T-helper 17 cell (primary cell): ENCODE measurements at regions not wholly inside any gene's neighbourhood (a gene's known extent, or its start where the extent isn't known, plus 50 kb on each side); places are given as distances from the start of the nearest gene placed in this dataset.
"Not testable (repeated sequence)": the region's sequence is repeated elsewhere in the genome, so short reads cannot be mapped to it uniquely, and the experiment has no call there.

ENCODE experiments used
- ATAC-seq: fragments of 150-1000 bp; cut with Tn5 transposase; 2 replicates; pipeline ENCODE4 v1.10.0; 2021; ENCODE audit warnings: mild to moderate bottlenecking, moderate library complexity
- DNase-seq, 3 donors: peaks; one replicate each; pipeline versions ENCODE4 v3.0.0 to v3.0.0-alpha.2; 2020 to 2021
- H3K9me3 ChIP-seq: one replicate; pipeline ENCODE4 v1.7.0; 2013; ENCODE audit warnings: low read length, mild to moderate bottlenecking; ENCODE audit not compliant: control insufficient read depth, poor library complexity, severe bottlenecking
- H3K27ac Mint-ChIP-seq: one replicate; pipeline ENCODE4 v1.8.0; 2022; ENCODE audit warnings: mild to moderate bottlenecking, moderate library complexity, mixed read lengths
- H3K27me3 Mint-ChIP-seq: one replicate; pipeline ENCODE4 v1.8.0; 2022; ENCODE audit warnings: mixed read lengths
- H3K36me3 Mint-ChIP-seq: one replicate; pipeline ENCODE4 v1.8.0; 2022; ENCODE audit warnings: low read depth, mixed read lengths
- H3K4me1 Mint-ChIP-seq: one replicate; pipeline ENCODE4 v1.8.0; 2022; ENCODE audit warnings: mild to moderate bottlenecking, mixed read lengths
- H3K4me3 Mint-ChIP-seq: one replicate; pipeline ENCODE4 v1.8.0; 2022; ENCODE audit warnings: mild to moderate bottlenecking, moderate library complexity, mixed read lengths

GRCh38 chr1:199079994-199080393 is 441.2 kb downstream of the PTPRC start:
- H3K27me3 Mint-ChIP-seq = no peaks in the 10 kb centered on the region
- ATAC-seq (no peak), DNase-seq (no peak)
- H3K4me1 Mint-ChIP-seq = no peaks in the 10 kb centered on the region
- H3K27ac Mint-ChIP-seq = no peak overlapping the region
- no peaks in the 10 kb centered on the region for H3K9me3 ChIP-seq
- H3K4me3 Mint-ChIP-seq = no peak overlapping the region
- no peaks in the 10 kb centered on the region for H3K36me3 Mint-ChIP-seq

DNA sequence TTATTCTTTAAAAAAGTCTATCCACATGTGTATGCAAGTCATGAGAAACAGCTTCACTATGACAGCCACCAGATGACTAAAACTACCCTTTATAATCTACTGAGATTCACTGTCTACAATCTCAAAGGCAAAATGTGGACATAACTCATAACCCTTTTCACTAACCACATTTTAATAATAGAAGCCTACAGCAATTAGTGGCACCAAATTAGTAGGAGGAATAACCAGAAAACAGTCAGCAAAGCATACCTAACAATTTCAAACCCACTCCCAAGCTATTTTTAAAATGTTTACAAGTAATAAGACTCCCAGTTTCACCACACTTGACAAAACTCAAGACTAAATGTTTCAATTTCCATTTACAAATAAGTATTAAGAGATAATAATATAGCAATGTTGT is 442.9 kb downstream of the PTPRC start:
- Mint-ChIP-seq H3K27me3 (no peaks in the 10 kb centered on the region), H3K4me1 (peaks cover 2% of the 10 kb centered on the region)
- DNase-seq = no peak

GRCh38 chr1:199082778-199083389 is 444.0 kb downstream of the PTPRC start:
- ATAC-seq = no peak
- peaks cover 2% of the 10 kb centered on the region for H3K4me1 Mint-ChIP-seq
- H3K36me3 Mint-ChIP-seq = no peaks in the 10 kb centered on the region
- DNase-seq = no peak
- no peak overlapping the region for H3K27ac Mint-ChIP-seq
- no peaks in the 10 kb centered on the region for H3K27me3 Mint-ChIP-seq
- H3K4me3 Mint-ChIP-seq = no peak overlapping the region
- H3K9me3 ChIP-seq = no peaks in the 10 kb centered on the region

More for the DNA sequence above, 442.9 kb downstream of the PTPRC start:
- Mint-ChIP-seq H3K4me3 (no peak overlapping the region), H3K36me3 (no peaks in the 10 kb centered on the region), H3K27ac (no peak overlapping the region)
- no peaks in the 10 kb centered on the region for H3K9me3 ChIP-seq
- ATAC-seq = no peak

DNA sequence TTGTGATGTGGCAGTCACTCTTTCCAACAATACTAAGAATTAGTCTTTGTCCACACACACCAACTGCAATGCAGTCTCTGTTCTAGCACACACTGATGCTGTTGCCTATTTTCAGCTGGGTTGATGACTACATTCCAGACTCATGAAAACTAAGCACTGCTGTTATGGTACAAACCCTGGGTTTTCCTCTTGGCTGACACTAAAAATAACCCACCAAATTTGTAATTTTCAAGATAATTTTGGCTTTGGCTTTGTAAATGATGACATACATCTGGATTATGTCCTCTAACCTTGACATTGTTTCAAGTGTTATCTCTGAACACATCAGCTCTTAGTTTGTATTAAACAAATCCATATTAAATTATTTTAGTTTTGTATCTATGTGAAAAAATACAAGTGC is 444.8 kb downstream of the PTPRC start:
- no peak overlapping the region for H3K27ac Mint-ChIP-seq
- H3K9me3 ChIP-seq = no peaks in the 10 kb centered on the region
- DNase-seq (no peak), ATAC-seq (no peak)
- H3K27me3 Mint-ChIP-seq = no peaks in the 10 kb centered on the region
- no peaks in the 10 kb centered on the region for H3K36me3 Mint-ChIP-seq
- H3K4me1 Mint-ChIP-seq = peaks cover 2% of the 10 kb centered on the region
- H3K4me3 Mint-ChIP-seq = no peak overlapping the region

DNA sequence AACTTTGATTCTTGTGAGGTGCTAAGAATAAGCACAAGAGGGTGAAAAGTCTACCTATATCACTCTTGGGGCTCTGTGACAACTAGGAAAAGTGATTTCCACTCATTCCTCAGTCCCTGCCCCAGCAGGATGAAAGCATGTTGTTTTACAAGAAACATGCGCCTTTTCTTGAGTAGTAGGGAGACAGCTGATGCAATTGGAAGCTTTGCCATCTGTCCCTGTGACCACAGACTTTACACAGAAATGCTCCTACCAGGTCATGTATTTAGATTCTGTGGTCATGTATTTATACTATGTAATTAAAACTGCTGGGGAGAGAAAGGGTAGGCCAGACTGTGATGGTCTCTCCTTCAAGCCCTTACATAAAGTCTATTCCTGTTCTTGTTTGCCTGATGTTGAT is 445.5 kb downstream of the PTPRC start:
- ATAC-seq (no peak), DNase-seq (no peak)
- no peaks in the 10 kb centered on the region for H3K9me3 ChIP-seq
- H3K36me3 Mint-ChIP-seq = no peaks in the 10 kb centered on the region
- no peak overlapping the region for H3K4me3 Mint-ChIP-seq
- H3K4me1 Mint-ChIP-seq = peaks cover 5% of the 10 kb centered on the region
- no peaks in the 10 kb centered on the region for H3K27me3 Mint-ChIP-seq
- no peak overlapping the region for H3K27ac Mint-ChIP-seq

GRCh38 chr1:199085903-199086302 is 447.1 kb downstream of the PTPRC start:
- Mint-ChIP-seq H3K36me3 (no peaks in the 10 kb centered on the region), H3K4me3 (no peak overlapping the region), H3K27ac (no peak overlapping the region), H3K4me1 (peaks cover 5% of the 10 kb centered on the region), H3K27me3 (no peaks in the 10 kb centered on the region)
- DNase-seq = no peak
- H3K9me3 ChIP-seq = no peaks in the 10 kb centered on the region
- no peak for ATAC-seq

DNA sequence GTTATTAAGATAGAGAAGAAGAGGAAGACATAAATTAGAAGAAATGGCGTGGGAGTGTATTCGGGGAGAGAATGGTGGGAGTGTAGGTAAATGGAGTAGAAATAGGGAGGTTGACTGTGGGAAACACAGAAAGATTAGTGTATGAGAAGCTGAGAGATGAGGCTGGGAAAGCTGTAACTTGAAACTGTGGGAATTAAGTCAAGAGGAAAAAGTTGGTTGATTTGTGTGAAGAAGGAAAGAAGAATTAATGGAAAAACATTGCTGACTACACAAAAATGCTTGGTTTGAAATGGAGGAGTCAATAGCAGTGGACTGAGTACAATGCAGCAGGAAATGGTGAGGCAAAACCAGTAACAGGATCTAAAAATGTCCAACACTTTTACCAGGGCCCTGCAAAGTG is 448.3 kb downstream of the PTPRC start:
- H3K27ac Mint-ChIP-seq = no peak overlapping the region
- no peaks in the 10 kb centered on the region for H3K9me3 ChIP-seq
- H3K27me3 Mint-ChIP-seq = no peaks in the 10 kb centered on the region
- peaks cover 5% of the 10 kb centered on the region for H3K4me1 Mint-ChIP-seq
- DNase-seq (no peak), ATAC-seq (no peak)
- no peak overlapping the region for H3K4me3 Mint-ChIP-seq
- no peaks in the 10 kb centered on the region for H3K36me3 Mint-ChIP-seq

GRCh38 chr1:199089393-199090122 is 450.7 kb downstream of the PTPRC start:
- H3K27ac Mint-ChIP-seq = no peak overlapping the region
- no peaks in the 10 kb centered on the region for H3K36me3 Mint-ChIP-seq
- ATAC-seq = peak; percentile 100
- H3K9me3 ChIP-seq = no peaks in the 10 kb centered on the region
- DNase-seq = peak in 1 of 3 donors; percentile 15
- no peaks in the 10 kb centered on the region for H3K27me3 Mint-ChIP-seq
- H3K4me1 Mint-ChIP-seq = peaks cover 5% of the 10 kb centered on the region
- peak overlapping the region; percentile 19 for H3K4me3 Mint-ChIP-seq

DNA sequence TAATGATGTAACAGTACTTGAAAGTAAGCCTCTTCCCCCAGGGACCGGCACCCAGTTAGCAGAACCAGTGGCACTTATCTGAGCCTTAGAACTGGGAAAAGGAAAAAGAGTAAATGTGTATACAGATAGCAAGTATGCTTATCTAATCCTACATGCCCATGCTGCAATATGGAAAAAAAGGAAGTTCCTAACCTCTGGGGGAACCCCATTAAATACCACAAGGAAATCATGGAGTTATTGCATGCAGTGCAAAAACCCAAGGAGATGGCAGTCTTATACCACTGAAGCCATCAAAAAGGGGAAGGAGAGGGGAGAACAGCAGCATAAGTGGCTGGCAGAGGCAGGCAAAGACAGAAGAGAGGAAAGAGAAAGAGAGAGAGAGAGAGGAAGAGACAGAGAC is 456.8 kb downstream of the PTPRC start:
- not testable (repeated sequence) for H3K4me1 Mint-ChIP-seq, H3K9me3 ChIP-seq, H3K36me3 Mint-ChIP-seq, DNase-seq, H3K27ac Mint-ChIP-seq, ATAC-seq, H3K27me3 Mint-ChIP-seq, H3K4me3 Mint-ChIP-seq

GRCh38 chr1:199096591-199096990 is 457.8 kb downstream of the PTPRC start:
- DNase-seq (no peak), ATAC-seq (no peak)
- Mint-ChIP-seq H3K4me3 (no peak overlapping the region), H3K4me1 (no peaks in the 10 kb centered on the region), H3K27me3 (no peaks in the 10 kb centered on the region), H3K36me3 (no peaks in the 10 kb centered on the region), H3K27ac (no peak overlapping the region)
- H3K9me3 ChIP-seq = no peaks in the 10 kb centered on the region

GRCh38 chr1:199098468-199098867 is 459.6 kb downstream of the PTPRC start:
- Mint-ChIP-seq H3K27me3 (no peaks in the 10 kb centered on the region), H3K36me3 (no peaks in the 10 kb centered on the region), H3K4me1 (no peaks in the 10 kb centered on the region), H3K4me3 (no peak overlapping the region), H3K27ac (peak overlapping the region; percentile 60)
- DNase-seq = no peak
- ATAC-seq = no peak
- no peaks in the 10 kb centered on the region for H3K9me3 ChIP-seq

GRCh38 chr1:199101139-199101538 is 462.3 kb downstream of the PTPRC start:
- Mint-ChIP-seq H3K27ac (no peak overlapping the region), H3K4me3 (peak overlapping the region; percentile 36), H3K27me3 (no peaks in the 10 kb centered on the region), H3K4me1 (no peaks in the 10 kb centered on the region), H3K36me3 (no peaks in the 10 kb centered on the region)
- DNase-seq (no peak), ATAC-seq (no peak)
- H3K9me3 ChIP-seq = no peaks in the 10 kb centered on the region

DNA sequence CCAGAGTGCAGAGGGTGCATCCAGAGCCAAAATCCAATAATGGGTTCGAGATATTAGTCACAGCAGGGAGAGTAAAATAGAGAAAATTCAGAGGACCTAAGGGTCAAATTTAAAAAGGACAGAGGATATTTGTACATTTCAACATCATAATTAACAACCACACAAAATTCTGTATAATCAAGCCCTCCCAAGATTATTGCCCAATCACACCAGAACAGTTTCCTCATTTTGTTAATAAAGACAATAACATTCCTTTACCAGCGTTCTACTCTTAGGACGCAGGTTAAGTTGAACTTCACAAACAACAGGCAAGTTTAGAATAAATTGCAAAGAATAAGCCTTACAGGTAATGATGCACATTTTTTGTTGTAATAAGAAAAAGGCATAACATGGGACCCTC is 462.8 kb downstream of the PTPRC start:
- no peak for ATAC-seq
- H3K27me3 Mint-ChIP-seq = no peaks in the 10 kb centered on the region
- H3K27ac Mint-ChIP-seq = no peak overlapping the region
- no peaks in the 10 kb centered on the region for H3K9me3 ChIP-seq
- peak overlapping the region; percentile 36 for H3K4me3 Mint-ChIP-seq
- no peak for DNase-seq
- no peaks in the 10 kb centered on the region for H3K36me3 Mint-ChIP-seq
- H3K4me1 Mint-ChIP-seq = no peaks in the 10 kb centered on the region

DNA sequence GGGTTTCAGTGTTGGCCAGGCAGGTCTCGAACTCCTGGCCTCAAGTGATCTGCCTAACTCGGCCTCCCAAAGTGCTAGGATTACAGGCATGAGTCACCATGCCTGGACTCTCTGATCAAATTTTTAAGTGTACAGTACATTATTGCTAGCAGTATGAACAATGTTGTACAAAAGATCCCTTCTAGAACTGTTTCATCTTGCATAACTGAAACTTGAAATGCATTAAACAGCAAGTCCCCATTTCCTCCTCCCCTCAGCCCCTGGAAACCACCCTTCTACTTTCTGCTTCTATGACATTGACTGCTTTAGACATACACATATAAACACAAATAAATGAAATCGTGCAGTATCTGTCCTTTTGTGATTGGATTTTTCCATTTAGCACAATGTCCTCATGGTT is 463.4 kb downstream of the PTPRC start:
- H3K36me3 Mint-ChIP-seq = no peaks in the 10 kb centered on the region
- H3K4me1 Mint-ChIP-seq = no peaks in the 10 kb centered on the region
- ATAC-seq (no peak), DNase-seq (no peak)
- no peaks in the 10 kb centered on the region for H3K27me3 Mint-ChIP-seq
- H3K9me3 ChIP-seq = no peaks in the 10 kb centered on the region
- H3K4me3 Mint-ChIP-seq = no peak overlapping the region
- H3K27ac Mint-ChIP-seq = no peak overlapping the region
